NT2/D1 (cell line): ENCODE measurements at regions not wholly inside any gene's neighbourhood (a gene's known extent, or its start where the extent isn't known, plus 50 kb on each side); places are given as distances from the start of the nearest gene placed in this dataset.

Experiments
- DNase-seq: peaks from one replicate; pipeline ENCODE4 v3.0.0-alpha.2; 2011; ENCODE audit warnings: low read depth, low spot score
- H3K27me3 ChIP-seq: 2 replicates; pipeline ENCODE4 v1.6.0; 2011; ENCODE audit warnings: mild to moderate bottlenecking; ENCODE audit not compliant: insufficient read length, insufficient read depth
- H3K36me3 ChIP-seq: 2 replicates; pipeline ENCODE4 v1.6.1; 2011; ENCODE audit warnings: mild to moderate bottlenecking, low read length, mixed read lengths; ENCODE audit not compliant: insufficient read depth, insufficient read length
- H3K4me1 ChIP-seq: 2 replicates; pipeline ENCODE4 v1.5.1; 2011; ENCODE audit not compliant: insufficient read depth, insufficient read length
- H3K4me3 ChIP-seq: 2 replicates; pipeline ENCODE4 v1.5.1; 2011; ENCODE audit warnings: low read depth; ENCODE audit not compliant: insufficient read length
- H3K9ac ChIP-seq: 2 replicates; pipeline ENCODE4 v1.6.0; 2011; ENCODE audit warnings: low read depth; ENCODE audit not compliant: insufficient read length
- H3K9me3 ChIP-seq: 2 replicates; pipeline ENCODE4 v1.5.1; 2011; ENCODE audit warnings: mild to moderate bottlenecking, low read length; ENCODE audit not compliant: insufficient read depth
- SUZ12 ChIP-seq: IDR thresholded peaks from 2 replicates; pipeline ENCODE4 v1.6.1; 2011; ENCODE audit not compliant: insufficient read length, insufficient read depth; ENCODE audit errors: extremely low read depth
- YY1 ChIP-seq: IDR thresholded peaks from 2 replicates; pipeline ENCODE4 v1.6.1; 2011; ENCODE audit not compliant: insufficient read length, insufficient read depth
- ZNF274 ChIP-seq: IDR thresholded peaks from 2 replicates; pipeline ENCODE4 v1.6.1; 2011; ENCODE audit warnings: mild to moderate bottlenecking, low read depth, low read length

DNA sequence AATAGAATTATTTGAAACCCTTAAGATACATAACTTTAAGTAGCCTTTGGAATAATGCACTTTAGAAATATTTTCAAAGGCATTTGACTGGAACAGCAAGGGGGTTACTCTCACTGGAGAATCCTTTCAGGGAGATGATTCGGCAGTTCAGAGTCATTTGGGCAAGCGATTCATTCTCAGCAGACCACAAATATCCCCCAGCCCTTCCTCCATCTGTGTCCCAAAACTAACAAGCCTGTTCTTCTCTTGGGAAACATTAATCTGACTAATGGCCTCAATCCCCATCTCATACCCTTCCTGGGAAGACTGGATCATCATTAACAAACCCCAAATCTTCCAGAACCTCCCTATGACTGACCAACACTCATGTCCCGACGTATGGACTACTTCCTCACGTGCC is 65.8 kb upstream of the S1PR3 start:
- H3K4me3 ChIP-seq, result no peak overlapping the region
- H3K27me3 ChIP-seq, result no peaks in the 10 kb centered on the region
- no peaks in the 10 kb centered on the region for H3K4me1 ChIP-seq
- H3K9ac ChIP-seq, result no peak overlapping the region
- H3K36me3 ChIP-seq, result no peaks in the 10 kb centered on the region
- H3K9me3 ChIP-seq, result peaks cover 5% of the 10 kb centered on the region
- no peak for DNase-seq
- TF ChIP-seq ZNF274 (no peak), YY1 (no peak)

- Histone ChIP-seq H3K9me3 (peaks cover 15% of the 10 kb centered on the region), H3K36me3 (no peaks in the 10 kb centered on the region), H3K9ac (no peak overlapping the region), H3K27me3 (no peaks in the 10 kb centered on the region), H3K4me1 (no peaks in the 10 kb centered on the region), H3K4me3 (no peak overlapping the region)
- TF ChIP-seq YY1 (no peak), ZNF274 (no peak), SUZ12 (no peak)
- no peak for DNase-seq
These were observed 64.3 kb upstream of the S1PR3 start for GRCh38 chr9:88926781-88927505.

GRCh38 chr9:88927510-88927909 is 63.8 kb upstream of the S1PR3 start:
- DNase-seq, result no peak
- no peak overlapping the region for H3K9ac ChIP-seq
- H3K9me3 ChIP-seq, result peaks cover 15% of the 10 kb centered on the region
- no peaks in the 10 kb centered on the region for H3K27me3 ChIP-seq
- H3K36me3 ChIP-seq, result no peaks in the 10 kb centered on the region
- TF ChIP-seq ZNF274, result no peak
- TF ChIP-seq SUZ12, result no peak
- TF ChIP-seq YY1, result no peak
- no peak overlapping the region for H3K4me3 ChIP-seq
- no peaks in the 10 kb centered on the region for H3K4me1 ChIP-seq

DNA sequence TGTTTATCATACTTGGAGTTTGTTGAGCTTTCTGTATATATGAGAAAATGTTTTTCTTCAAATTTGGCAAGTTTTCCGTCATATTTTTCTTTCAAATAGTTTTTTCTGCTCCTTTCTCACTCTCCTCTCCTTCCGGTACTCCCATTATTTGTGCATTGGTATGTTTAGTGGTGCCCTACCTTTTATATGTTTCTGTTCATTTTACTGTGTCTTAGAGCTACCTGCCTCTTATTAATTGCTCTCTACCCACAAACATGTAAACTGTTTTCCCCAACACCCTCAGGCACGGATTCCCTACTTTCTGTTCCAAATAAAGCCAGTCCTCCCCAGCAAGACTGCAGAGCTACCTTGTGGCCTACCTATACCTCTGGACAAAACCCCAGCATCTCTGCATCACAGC is 60.6 kb upstream of the S1PR3 start:
- Histone ChIP-seq H3K27me3 (no peaks in the 10 kb centered on the region), H3K36me3 (no peaks in the 10 kb centered on the region), H3K9me3 (peaks cover 15% of the 10 kb centered on the region), H3K4me1 (no peaks in the 10 kb centered on the region), H3K9ac (no peak overlapping the region), H3K4me3 (no peak overlapping the region)
- TF ChIP-seq ZNF274 (no peak), YY1 (no peak), SUZ12 (no peak)
- DNase-seq, result no peak

GRCh38 chr9:88932766-88933165 is 58.5 kb upstream of the S1PR3 start:
- Histone ChIP-seq H3K9me3 (peaks cover 15% of the 10 kb centered on the region), H3K27me3 (no peaks in the 10 kb centered on the region), H3K4me3 (no peak overlapping the region), H3K9ac (no peak overlapping the region), H3K4me1 (no peaks in the 10 kb centered on the region), H3K36me3 (no peaks in the 10 kb centered on the region)
- no peak for DNase-seq
- TF ChIP-seq ZNF274, result no peak
- no peak for TF ChIP-seq SUZ12

- TF ChIP-seq YY1 (no peak), ZNF274 (no peak), SUZ12 (no peak)
- no peaks in the 10 kb centered on the region for H3K27me3 ChIP-seq
- H3K4me3 ChIP-seq, result no peak overlapping the region
- no peaks in the 10 kb centered on the region for H3K36me3 ChIP-seq
- H3K9me3 ChIP-seq, result peaks cover 15% of the 10 kb centered on the region
- no peaks in the 10 kb centered on the region for H3K4me1 ChIP-seq
- H3K9ac ChIP-seq, result no peak overlapping the region
- no peak for DNase-seq
These were observed 57.5 kb upstream of the S1PR3 start for GRCh38 chr9:88933607-88934379.

GRCh38 chr9:88934876-88935535 is 56.3 kb upstream of the S1PR3 start:
- no peaks in the 10 kb centered on the region for H3K4me1 ChIP-seq
- no peak for TF ChIP-seq SUZ12
- no peak for TF ChIP-seq YY1
- DNase-seq, result no peak

More at GRCh38 chr9:88934876-88935535, 56.3 kb upstream of the S1PR3 start:
- Histone ChIP-seq H3K27me3 (no peaks in the 10 kb centered on the region), H3K9me3 (peaks cover 15% of the 10 kb centered on the region), H3K36me3 (no peaks in the 10 kb centered on the region), H3K9ac (no peak overlapping the region), H3K4me3 (no peak overlapping the region)
